DLD1 (cell line): ENCODE measurements at regions not wholly inside any gene's neighbourhood (a gene's known extent, or its start where the extent isn't known, plus 50 kb on each side); places are given as distances from the start of the nearest gene placed in this dataset.

Experiments used
- in situ Hi-C: cut with HindIII; loops from 2 replicates; pipeline ENCODE4 v1.10.0; 2017; ENCODE audit warnings: low sequenced_read_pairs

- in situ Hi-C loops: no loop called here
Measured at GRCh38 chr22:23522623-23523251, 57.4 kb downstream of the IGLL1 start.

- in situ Hi-C loops: no loop called here
Measured at GRCh38 chr22:23521441-23522113, 58.5 kb downstream of the IGLL1 start.

GRCh38 chr22:23520863-23521440 lies 59.1 kb downstream of the IGLL1 start:
- in situ Hi-C loops: no loop called here

GRCh38 chr22:23519442-23520157 lies 60.5 kb downstream of the IGLL1 start:
- in situ Hi-C loops: no loop called here

GRCh38 chr22:23518376-23519187 lies 61.5 kb downstream of the IGLL1 start:
- in situ Hi-C loops: no loop called here

- in situ Hi-C loops: no loop called here
Measured at GRCh38 chr22:23517804-23518375, 62.2 kb downstream of the IGLL1 start.

GRCh38 chr22:23516304-23516703 lies 63.8 kb downstream of the IGLL1 start:
- in situ Hi-C loops: no loop called here

GRCh38 chr22:23514322-23515038 lies 65.6 kb downstream of the IGLL1 start:
- in situ Hi-C loops: no loop called here

GRCh38 chr22:23513705-23514104 lies 66.4 kb downstream of the IGLL1 start:
- in situ Hi-C loops: no loop called here

GRCh38 chr22:23513133-23513532 lies 67.0 kb downstream of the IGLL1 start:
- in situ Hi-C loops: no loop called here

GRCh38 chr22:23512721-23513120 lies 67.4 kb downstream of the IGLL1 start:
- in situ Hi-C loops: no loop called here

GRCh38 chr22:23512348-23512705 lies 67.8 kb downstream of the IGLL1 start:
- in situ Hi-C loops: no loop called here

GRCh38 chr22:23511627-23512347 lies 68.3 kb downstream of the IGLL1 start:
- in situ Hi-C loops: no loop called here

GRCh38 chr22:23509571-23510302 lies 70.4 kb downstream of the IGLL1 start:
- in situ Hi-C loops: no loop called here

GRCh38 chr22:23504516-23504915 lies 75.6 kb downstream of the IGLL1 start:
- in situ Hi-C loops: no loop called here

- in situ Hi-C loops: no loop called here
Measured at GRCh38 chr22:23503736-23504440, 76.2 kb downstream of the IGLL1 start.

- in situ Hi-C loops: no loop called here
Measured at GRCh38 chr22:23503142-23503541, 76.9 kb downstream of the IGLL1 start.

GRCh38 chr22:23501708-23502107 lies 78.4 kb downstream of the IGLL1 start:
- in situ Hi-C loops: no loop called here
